WI38 (cell line): ENCODE measurements at regions not wholly inside any gene's neighbourhood (a gene's known extent, or its start where the extent isn't known, plus 50 kb on each side); places are given as distances from the start of the nearest gene placed in this dataset.

Experiments
- H3K4me3 ChIP-seq: 2 replicates; pipeline ENCODE4 v1.5.1; 2011; ENCODE audit warnings: low read depth, mild to moderate bottlenecking, control low read depth, low read length
- CTCF ChIP-seq: IDR thresholded peaks from 2 replicates; pipeline ENCODE4 v1.5.1; 2012; ENCODE audit warnings: low read depth, mild to moderate bottlenecking, control low read depth, low read length

GRCh38 chr13:91111476-91112200, 235.8 kb upstream of the MIR17HG start:
- TF ChIP-seq CTCF, result no peak
- no peak overlapping the region for H3K4me3 ChIP-seq

- H3K4me3 ChIP-seq, result no peak overlapping the region
- TF ChIP-seq CTCF, result no peak
Measured at GRCh38 chr13:91112201-91112923, 235.1 kb upstream of the MIR17HG start.

- TF ChIP-seq CTCF, result no peak
- H3K4me3 ChIP-seq, result no peak overlapping the region
Measured at GRCh38 chr13:91112924-91113277, 234.6 kb upstream of the MIR17HG start.

DNA sequence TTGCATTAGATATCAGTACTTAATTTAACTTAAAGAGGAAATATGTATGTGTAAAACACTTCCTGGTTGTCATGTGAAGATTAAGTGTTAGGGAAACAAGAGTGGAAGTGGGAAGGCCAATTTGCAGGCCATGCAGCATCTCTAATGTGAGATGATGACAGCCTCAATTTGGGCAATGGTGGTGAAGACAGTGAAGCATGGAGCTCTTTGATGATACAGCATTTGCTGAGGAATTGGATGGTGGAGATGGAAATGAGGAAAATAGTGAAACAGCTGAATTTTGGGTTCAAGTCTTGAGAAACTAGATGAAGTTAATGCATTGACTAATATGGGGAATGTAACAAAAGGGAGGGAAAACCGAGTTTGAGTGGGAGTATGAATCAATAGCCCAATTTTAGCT, 231.7 kb upstream of the MIR17HG start:
- TF ChIP-seq CTCF, result no peak

DNA sequence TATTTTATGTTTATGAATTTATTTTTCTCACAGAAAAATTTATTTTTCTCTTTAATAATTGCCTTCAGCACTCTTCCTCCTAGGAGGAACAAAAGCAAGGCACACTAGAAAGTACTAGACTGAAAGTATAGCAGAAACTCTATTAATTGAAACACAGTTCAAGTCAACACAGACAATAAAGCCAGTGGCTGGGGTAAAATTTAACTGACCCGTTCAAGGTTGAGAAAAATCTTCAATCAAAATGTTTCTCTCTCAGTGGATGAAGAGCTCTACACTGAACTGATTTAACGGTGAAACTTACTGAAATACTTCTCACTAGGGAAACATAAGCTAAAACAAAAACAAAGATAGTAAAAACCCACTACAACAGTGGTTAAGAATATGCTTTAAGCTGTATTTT, 230.1 kb upstream of the MIR17HG start:
- TF ChIP-seq CTCF, result no peak
- no peak overlapping the region for H3K4me3 ChIP-seq

More for the DNA sequence above, 231.7 kb upstream of the MIR17HG start:
- no peak overlapping the region for H3K4me3 ChIP-seq

GRCh38 chr13:91119643-91120042, 227.8 kb upstream of the MIR17HG start:
- no peak overlapping the region for H3K4me3 ChIP-seq
- no peak for TF ChIP-seq CTCF

DNA sequence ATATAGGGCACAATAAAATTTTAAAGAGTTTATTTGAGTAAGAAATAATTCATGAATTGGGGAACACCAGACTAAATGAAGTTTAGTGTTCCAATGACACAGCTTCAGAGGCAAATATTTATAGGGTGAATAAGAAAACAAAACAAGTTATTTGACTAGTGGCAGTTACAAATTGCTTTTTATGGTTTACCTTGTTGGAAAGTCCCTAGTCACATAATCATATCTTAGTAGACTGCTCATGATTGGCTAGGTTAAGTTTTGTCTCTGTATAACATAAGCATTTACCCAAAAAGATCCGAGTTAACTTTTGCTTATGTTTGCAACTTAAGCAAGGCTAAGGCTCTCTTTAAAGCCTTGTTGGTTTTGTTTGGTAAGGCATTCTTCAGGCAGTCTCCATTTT, 224.7 kb upstream of the MIR17HG start:
- no peak for TF ChIP-seq CTCF

More for the DNA sequence above, 224.7 kb upstream of the MIR17HG start:
- H3K4me3 ChIP-seq, result no peak overlapping the region
